GM20000 (cell line): ENCODE measurements at regions not wholly inside any gene's neighbourhood (a gene's known extent, or its start where the extent isn't known, plus 50 kb on each side); places are given as distances from the start of the nearest gene placed in this dataset.

Experiments used
- DNase-seq: peaks from one replicate; pipeline ENCODE4 v3.0.0; 2012; ENCODE audit warnings: low spot score
- TF ChIP-seq, protein P1 (sequence below): IDR thresholded peaks from 2 replicates; pipeline ENCODE4 v1.5.1; 2012; ENCODE audit warnings: mild to moderate bottlenecking, control low read depth; ENCODE audit errors: extremely low read depth, missing control alignments

DNA sequence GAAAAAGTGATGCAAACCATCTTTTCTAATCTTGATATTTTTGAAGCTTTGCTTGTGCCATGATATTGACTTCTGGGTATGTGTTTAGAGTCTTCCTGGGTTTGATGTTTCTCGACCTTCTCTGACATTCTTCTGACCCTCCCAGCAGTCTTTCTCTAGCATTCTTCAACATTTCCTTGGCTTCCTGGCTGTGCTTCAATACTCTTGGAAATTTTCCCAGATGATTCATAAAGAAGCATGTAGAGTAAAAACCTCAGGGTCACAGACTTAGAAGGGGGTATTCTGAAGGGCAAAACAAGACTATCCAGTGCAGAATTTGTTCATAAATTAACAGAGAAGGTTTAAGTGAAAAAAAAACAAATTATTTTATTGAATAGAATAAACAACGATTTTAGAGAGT lies 946.3 kb upstream of the PCDH9 start:
- no peak for DNase-seq
- TF ChIP-seq, protein P1, sequence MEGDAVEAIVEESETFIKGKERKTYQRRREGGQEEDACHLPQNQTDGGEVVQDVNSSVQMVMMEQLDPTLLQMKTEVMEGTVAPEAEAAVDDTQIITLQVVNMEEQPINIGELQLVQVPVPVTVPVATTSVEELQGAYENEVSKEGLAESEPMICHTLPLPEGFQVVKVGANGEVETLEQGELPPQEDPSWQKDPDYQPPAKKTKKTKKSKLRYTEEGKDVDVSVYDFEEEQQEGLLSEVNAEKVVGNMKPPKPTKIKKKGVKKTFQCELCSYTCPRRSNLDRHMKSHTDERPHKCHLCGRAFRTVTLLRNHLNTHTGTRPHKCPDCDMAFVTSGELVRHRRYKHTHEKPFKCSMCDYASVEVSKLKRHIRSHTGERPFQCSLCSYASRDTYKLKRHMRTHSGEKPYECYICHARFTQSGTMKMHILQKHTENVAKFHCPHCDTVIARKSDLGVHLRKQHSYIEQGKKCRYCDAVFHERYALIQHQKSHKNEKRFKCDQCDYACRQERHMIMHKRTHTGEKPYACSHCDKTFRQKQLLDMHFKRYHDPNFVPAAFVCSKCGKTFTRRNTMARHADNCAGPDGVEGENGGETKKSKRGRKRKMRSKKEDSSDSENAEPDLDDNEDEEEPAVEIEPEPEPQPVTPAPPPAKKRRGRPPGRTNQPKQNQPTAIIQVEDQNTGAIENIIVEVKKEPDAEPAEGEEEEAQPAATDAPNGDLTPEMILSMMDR, result no peak

DNA sequence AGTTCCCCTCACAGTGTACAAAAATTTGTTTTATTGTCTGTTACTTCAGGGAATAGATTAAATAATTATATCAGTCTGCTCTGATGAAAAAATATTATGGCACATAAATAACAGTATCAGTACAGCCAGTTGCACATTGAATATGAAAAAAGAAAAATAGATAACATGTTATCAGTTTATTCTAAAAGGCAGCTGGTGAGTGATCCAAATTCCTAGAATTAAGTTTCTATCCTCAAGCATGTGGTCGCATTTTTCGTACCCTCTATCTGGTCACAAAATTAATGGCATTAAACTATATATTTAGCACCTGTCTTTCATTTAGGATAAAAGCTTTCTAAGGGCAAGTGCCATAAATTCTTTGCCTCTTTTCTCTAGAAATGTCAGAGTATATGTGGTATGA lies 944.8 kb upstream of the PCDH9 start:
- DNase-seq, result no peak
- TF ChIP-seq, protein P1, result no peak

DNA sequence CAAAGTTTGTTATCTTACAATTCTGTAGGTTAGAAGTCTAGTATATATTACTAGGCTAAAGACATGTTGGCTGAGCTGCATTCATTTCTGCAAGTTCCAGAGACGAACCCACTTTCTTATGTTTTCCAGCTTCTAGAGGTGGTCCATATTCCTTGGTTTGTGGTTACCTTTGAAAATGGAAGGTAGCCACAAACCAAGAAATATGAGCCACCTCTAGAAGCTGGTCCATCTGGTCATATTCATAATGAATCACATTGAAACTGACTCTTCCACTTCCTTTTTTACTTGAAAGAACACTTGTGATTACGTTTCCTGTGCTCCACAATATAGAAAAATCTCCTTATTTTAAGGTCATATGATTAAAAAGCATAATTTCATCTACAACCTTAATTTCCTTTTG lies 943.0 kb upstream of the PCDH9 start:
- no peak for DNase-seq

DNA sequence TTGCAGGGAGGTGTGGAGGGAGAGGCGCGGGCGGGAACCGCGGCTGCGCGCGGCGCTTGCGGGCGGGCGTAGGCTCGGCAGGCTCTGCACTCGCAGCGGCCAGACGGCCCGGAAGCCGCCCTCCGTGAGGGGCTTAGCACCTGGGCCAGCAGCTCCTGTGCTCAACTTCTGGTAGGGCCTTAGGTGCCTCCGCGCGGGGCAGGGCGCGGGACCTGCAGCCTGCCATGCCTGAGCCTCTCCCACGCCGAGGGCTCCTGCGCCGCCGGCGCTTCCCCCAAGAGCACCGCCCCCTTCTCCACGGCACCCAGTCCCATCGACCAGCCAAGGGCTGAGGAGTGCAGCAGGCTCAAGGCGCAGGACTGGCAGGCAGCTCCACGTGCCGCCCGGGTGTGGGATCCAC lies 940.8 kb upstream of the PCDH9 start:
- no peak for DNase-seq
- TF ChIP-seq, protein P1, result no peak

More for the DNA sequence above, 943.0 kb upstream of the PCDH9 start:
- TF ChIP-seq, protein P1, result no peak

DNA sequence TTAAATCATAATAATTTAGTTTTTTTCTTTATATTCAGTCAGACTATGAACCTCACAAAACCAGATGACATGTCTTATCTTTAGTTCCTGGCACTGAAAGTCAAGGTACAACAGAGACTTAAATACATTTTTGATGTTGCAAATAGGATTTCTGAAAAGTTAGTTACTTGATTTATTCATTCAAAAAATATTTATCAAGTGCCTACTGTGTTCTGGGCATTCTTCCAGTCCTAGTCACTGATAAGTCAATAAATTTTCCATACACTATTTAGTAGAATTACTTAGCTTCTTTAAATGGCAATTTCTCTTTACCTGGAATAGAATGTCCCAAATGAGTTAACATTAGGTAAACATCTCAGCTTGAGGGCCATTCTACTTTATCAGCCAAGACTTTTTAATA lies 938.3 kb upstream of the PCDH9 start:
- DNase-seq, result no peak
- TF ChIP-seq, protein P1, result no peak

DNA sequence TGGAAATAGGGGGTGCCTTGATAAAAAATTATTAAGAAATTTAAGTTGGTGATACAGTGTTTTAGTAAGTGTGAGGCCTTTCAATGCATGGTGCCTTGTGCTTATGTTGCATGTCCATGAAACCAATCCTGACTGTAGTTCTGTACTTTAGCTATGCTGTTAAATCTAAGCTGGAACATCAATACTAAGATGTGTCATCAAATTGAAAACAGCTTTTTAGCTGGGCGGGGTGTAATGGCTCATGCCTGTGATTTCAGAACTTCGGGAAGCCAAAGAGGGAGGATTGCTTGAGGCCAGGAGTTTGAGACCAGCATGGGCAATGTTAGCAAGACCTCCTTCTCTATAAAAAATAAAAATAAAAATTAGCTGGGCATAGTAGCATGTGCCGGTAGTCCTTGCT lies 930.3 kb upstream of the PCDH9 start:
- no peak for DNase-seq
- TF ChIP-seq, protein P1, result no peak

DNA sequence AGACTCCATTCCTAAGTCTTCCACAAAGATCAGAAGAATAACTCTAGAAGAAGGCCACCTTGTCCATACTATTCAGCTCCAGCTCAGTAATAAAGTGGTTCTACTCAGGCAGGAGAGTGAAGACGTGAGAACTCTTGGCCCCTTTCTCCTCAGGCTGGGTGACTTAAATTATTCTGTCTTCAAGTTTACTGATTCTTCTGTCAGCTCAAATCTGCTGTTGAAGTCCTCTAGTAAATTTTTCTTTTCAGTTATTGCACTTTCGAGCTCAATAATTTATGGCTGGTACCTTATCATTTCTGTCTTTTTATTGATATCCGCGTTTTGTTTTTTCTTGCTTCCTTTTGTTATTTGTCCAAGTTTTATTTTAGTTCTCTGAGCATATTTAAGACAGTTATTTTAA lies 922.3 kb upstream of the PCDH9 start:
- no peak for DNase-seq
- TF ChIP-seq, protein P1, result no peak
